ENCODE measurements at regions not wholly inside any gene's neighbourhood (a gene's known extent, or its start where the extent isn't known, plus 50 kb on each side); places are given as distances from the start of the nearest gene placed in this dataset.

DNA sequence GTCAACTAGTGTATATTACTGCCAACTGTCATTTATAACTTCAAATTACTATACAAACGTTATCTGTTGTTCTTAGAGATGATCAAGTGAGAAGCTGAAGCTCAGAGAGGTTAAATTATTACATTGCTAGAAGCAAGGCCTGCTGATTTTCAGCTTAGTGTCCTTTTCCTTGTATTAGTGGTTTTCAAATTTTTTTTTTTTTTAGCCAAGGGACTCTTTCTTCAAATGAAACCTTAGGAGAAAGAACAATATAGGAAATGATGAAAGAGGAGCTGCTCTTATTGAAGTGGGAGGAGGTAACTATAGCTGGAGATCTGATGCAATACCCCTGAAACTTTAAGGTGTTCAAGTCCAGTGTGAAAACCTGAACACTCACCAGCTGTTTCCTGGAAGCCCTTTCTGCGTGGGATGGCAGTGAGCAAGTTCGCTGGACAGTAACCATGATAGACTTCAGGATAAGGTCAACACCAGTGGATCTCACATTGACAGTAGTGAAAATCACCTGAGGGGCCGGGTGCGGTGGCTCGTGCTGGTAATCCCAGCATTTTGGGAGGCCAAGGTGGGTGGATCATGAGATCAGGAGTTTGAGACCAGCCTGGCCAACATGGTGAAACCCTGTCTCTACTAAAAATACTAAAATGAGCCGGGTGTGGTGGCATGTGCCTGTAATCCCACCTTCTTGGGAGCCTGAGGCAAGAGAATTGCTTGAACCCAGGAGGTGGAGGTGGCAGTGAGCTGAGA, 376.2 kb downstream of the EDEM1 start (continued):
- TF ChIP-seq MYBL2 (IDR thresholded peaks at IDR 0.05; ENCODE audit: low read depth): peak; percentile 51; the same call in 1 of the 2 replicates
- TF ChIP-seq MYBL2 (CRISPR knock-in tag; IDR thresholded peaks at IDR 0.05; ENCODE audit: borderline replicate concordance): no peak
- TF ChIP-seq L3MBTL2 (IDR thresholded peaks at IDR 0.05): peak; percentile 91
- no peak for TF ChIP-seq USF2 (CRISPR knock-in tag; IDR thresholded peaks at IDR 0.05)
- TF ChIP-seq, protein P1, sequence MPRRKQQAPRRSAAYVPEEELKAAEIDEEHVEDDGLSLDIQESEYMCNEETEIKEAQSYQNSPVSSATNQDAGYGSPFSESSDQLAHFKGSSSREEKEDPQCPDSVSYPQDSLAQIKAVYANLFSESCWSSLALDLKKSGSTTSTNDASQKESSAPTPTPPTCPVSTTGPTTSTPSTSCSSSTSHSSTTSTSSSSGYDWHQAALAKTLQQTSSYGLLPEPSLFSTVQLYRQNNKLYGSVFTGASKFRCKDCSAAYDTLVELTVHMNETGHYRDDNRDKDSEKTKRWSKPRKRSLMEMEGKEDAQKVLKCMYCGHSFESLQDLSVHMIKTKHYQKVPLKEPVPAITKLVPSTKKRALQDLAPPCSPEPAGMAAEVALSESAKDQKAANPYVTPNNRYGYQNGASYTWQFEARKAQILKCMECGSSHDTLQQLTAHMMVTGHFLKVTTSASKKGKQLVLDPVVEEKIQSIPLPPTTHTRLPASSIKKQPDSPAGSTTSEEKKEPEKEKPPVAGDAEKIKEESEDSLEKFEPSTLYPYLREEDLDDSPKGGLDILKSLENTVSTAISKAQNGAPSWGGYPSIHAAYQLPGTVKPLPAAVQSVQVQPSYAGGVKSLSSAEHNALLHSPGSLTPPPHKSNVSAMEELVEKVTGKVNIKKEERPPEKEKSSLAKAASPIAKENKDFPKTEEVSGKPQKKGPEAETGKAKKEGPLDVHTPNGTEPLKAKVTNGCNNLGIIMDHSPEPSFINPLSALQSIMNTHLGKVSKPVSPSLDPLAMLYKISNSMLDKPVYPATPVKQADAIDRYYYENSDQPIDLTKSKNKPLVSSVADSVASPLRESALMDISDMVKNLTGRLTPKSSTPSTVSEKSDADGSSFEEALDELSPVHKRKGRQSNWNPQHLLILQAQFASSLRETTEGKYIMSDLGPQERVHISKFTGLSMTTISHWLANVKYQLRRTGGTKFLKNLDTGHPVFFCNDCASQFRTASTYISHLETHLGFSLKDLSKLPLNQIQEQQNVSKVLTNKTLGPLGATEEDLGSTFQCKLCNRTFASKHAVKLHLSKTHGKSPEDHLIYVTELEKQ (CRISPR knock-in tag; IDR thresholded peaks at IDR 0.05): no peak
- no peak for TF ChIP-seq CAMTA2 (CRISPR knock-in tag; conservative IDR thresholded peaks at IDR 0.05)
- TF ChIP-seq, protein P2, sequence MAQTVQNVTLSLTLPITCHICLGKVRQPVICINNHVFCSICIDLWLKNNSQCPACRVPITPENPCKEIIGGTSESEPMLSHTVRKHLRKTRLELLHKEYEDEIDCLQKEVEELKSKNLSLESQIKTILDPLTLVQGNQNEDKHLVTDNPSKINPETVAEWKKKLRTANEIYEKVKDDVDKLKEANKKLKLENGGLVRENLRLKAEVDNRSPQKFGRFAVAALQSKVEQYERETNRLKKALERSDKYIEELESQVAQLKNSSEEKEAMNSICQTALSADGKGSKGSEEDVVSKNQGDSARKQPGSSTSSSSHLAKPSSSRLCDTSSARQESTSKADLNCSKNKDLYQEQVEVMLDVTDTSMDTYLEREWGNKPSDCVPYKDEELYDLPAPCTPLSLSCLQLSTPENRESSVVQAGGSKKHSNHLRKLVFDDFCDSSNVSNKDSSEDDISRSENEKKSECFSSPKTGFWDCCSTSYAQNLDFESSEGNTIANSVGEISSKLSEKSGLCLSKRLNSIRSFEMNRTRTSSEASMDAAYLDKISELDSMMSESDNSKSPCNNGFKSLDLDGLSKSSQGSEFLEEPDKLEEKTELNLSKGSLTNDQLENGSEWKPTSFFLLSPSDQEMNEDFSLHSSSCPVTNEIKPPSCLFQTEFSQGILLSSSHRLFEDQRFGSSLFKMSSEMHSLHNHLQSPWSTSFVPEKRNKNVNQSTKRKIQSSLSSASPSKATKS (CRISPR knock-in tag; IDR thresholded peaks at IDR 0.05): peak; percentile 74; the same call in 1 of the 2 replicates
- TF ChIP-seq ZNF584 (CRISPR knock-in tag; IDR thresholded peaks at IDR 0.05; ENCODE audit: low read depth): peak; percentile 96
- TF ChIP-seq OTX1 (CRISPR knock-in tag; IDR thresholded peaks at IDR 0.05): no peak
- no peak for TF ChIP-seq U2AF2 (optimal IDR thresholded peaks at IDR 0.05; ENCODE audit: low read depth, low read length)
- TF ChIP-seq ZNF79 (CRISPR knock-in tag; IDR thresholded peaks at IDR 0.05; ENCODE audit: low read depth): no peak
- no peak for TF ChIP-seq BRF1 (IDR thresholded peaks at IDR 0.05; ENCODE audit: borderline replicate concordance, extremely low read depth, insufficient read length)
- peak; percentile 80 for TF ChIP-seq MEF2D (tag; conservative IDR thresholded peaks at IDR 0.05; ENCODE audit: low read depth)
- TF ChIP-seq PYGO2 (tag; IDR thresholded peaks at IDR 0.05): 0 out of 2 replicates have a peak, but pooled peaks have one; percentile 4
- no peak for TF ChIP-seq TGIF2 (CRISPR knock-in tag; IDR thresholded peaks at IDR 0.05)
- TF ChIP-seq, protein P3, sequence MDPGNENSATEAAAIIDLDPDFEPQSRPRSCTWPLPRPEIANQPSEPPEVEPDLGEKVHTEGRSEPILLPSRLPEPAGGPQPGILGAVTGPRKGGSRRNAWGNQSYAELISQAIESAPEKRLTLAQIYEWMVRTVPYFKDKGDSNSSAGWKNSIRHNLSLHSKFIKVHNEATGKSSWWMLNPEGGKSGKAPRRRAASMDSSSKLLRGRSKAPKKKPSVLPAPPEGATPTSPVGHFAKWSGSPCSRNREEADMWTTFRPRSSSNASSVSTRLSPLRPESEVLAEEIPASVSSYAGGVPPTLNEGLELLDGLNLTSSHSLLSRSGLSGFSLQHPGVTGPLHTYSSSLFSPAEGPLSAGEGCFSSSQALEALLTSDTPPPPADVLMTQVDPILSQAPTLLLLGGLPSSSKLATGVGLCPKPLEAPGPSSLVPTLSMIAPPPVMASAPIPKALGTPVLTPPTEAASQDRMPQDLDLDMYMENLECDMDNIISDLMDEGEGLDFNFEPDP (CRISPR knock-in tag; IDR thresholded peaks at IDR 0.05): no peak
- TF ChIP-seq MIER1 (IDR thresholded peaks at IDR 0.05; ENCODE audit: low read depth): no peak
- TF ChIP-seq, protein P4, sequence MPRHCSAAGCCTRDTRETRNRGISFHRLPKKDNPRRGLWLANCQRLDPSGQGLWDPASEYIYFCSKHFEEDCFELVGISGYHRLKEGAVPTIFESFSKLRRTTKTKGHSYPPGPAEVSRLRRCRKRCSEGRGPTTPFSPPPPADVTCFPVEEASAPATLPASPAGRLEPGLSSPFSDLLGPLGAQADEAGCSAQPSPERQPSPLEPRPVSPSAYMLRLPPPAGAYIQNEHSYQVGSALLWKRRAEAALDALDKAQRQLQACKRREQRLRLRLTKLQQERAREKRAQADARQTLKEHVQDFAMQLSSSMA (CRISPR knock-in tag; IDR thresholded peaks at IDR 0.05): no peak
- TF ChIP-seq CREB1 (IDR thresholded peaks at IDR 0.05): no peak
- no peak for TF ChIP-seq CREB1 (CRISPR knock-in tag; IDR thresholded peaks at IDR 0.05)
